CD4-positive, alpha-beta memory T cell (primary cell): ENCODE measurements at regions not wholly inside any gene's neighbourhood (a gene's known extent, or its start where the extent isn't known, plus 50 kb on each side); places are given as distances from the start of the nearest gene placed in this dataset.
A peak's percentile ranks its signal among the peaks of the same experiment; 100 is the strongest.
"Not testable (repeated sequence)": the region's sequence is repeated elsewhere in the genome, so short reads cannot be mapped to it uniquely, and the experiment has no call there.

Experiments used
- CTCF ChIA-PET: fragments of 350-600 bp; sonication (Branson Sonifier 250); formaldehyde crosslinking; loops from one replicate; lab custom pipeline; 2021; ENCODE audit warnings: inconsistent platforms; ENCODE audit not compliant: partially characterized antibody; lab: Charles Lee
- POLR2A ChIA-PET: fragments of 350-600 bp; sonication (Branson Sonifier 250); formaldehyde crosslinking; loops from one replicate; lab custom pipeline; 2021; ENCODE audit not compliant: partially characterized antibody; lab: Charles Lee
- DNase-seq, 5 donors: peaks; one replicate each; pipeline versions ENCODE4 v3.0.0 to v3.0.0-alpha.2; 2020 to 2022; ENCODE audit warnings: mixed read lengths in 1 of 5
- H3K27ac ChIP-seq: one replicate; pipeline ENCODE4 v1.7.0; 2013; ENCODE audit warnings: low read depth, low read length
- H3K27me3 ChIP-seq: 2 replicates; pipeline ENCODE4 v1.7.0; 2013; ENCODE audit warnings: mild to moderate bottlenecking, low read length, moderate library complexity; ENCODE audit not compliant: insufficient read depth
- H3K36me3 ChIP-seq: 2 replicates; pipeline ENCODE4 v1.7.0; 2013; ENCODE audit warnings: mild to moderate bottlenecking, low read length, moderate library complexity; ENCODE audit not compliant: insufficient read depth
- H3K4me1 ChIP-seq: 2 replicates; pipeline ENCODE4 v1.7.0; 2013; ENCODE audit warnings: mild to moderate bottlenecking, low read length, moderate library complexity; ENCODE audit not compliant: insufficient read depth
- H3K4me3 ChIP-seq, 2 donors: one replicate each; pipeline ENCODE4 v1.7.0; 2013; ENCODE audit warnings: low read length in 2 of 2, mild to moderate bottlenecking in 1 of 2
- H3K9me3 ChIP-seq, 2 donors: one replicate each; pipeline ENCODE4 v1.7.0; 2013; ENCODE audit warnings: low read length in 2 of 2, control low read depth in 1 of 2; ENCODE audit not compliant: control insufficient read depth in 1 of 2
- H3K27ac Mint-ChIP-seq, 7 donors: one replicate each; pipeline ENCODE4 v1.8.0; 2020 to 2021; ENCODE audit warnings: mixed read lengths in 7 of 7, mild to moderate bottlenecking in 6 of 7, inconsistent platforms in 3 of 7, moderate library complexity in 3 of 7
- H3K27me3 Mint-ChIP-seq, 2 donors: one replicate each; pipeline ENCODE4 v1.8.0; 2020 to 2021; ENCODE audit warnings: mixed read lengths in 2 of 2
- H3K36me3 Mint-ChIP-seq, 2 donors: one replicate each; pipeline ENCODE4 v1.8.0; 2020 to 2021; ENCODE audit warnings: mixed read lengths in 2 of 2, inconsistent platforms in 1 of 2, mild to moderate bottlenecking in 1 of 2
- H3K4me1 Mint-ChIP-seq, 4 donors: one replicate each; pipeline ENCODE4 v1.8.0; 2020 to 2021; ENCODE audit warnings: mixed read lengths in 4 of 4, mild to moderate bottlenecking in 1 of 4
- H3K4me3 Mint-ChIP-seq, 8 donors: one replicate each; pipeline ENCODE4 v1.8.0; 2020 to 2021; ENCODE audit warnings: mixed read lengths in 8 of 8, mild to moderate bottlenecking in 7 of 8, moderate library complexity in 6 of 8, inconsistent platforms in 3 of 8
- H3K9me3 Mint-ChIP-seq, 8 donors: one replicate each; pipeline ENCODE4 v1.8.0; 2020 to 2021; ENCODE audit warnings: mixed read lengths in 8 of 8, mild to moderate bottlenecking in 5 of 8, inconsistent platforms in 3 of 8, moderate library complexity in 1 of 8
- intact Hi-C: fragments of 100-400 bp; cut with micrococcal nuclease; formaldehyde crosslinking; loops from one replicate; pipeline ENCODE4 v1.15.1; 2023

- H3K27me3 Mint-ChIP-seq = no peaks in the 10 kb centered on the region
These were observed 79.9 kb upstream of the KCNA1 start for GRCh38 chr12:4829793-4830162.

GRCh38 chr12:4830556-4831210 lies 79.0 kb upstream of the KCNA1 start:
- H3K4me3 ChIP-seq = no peak overlapping the region
- Mint-ChIP-seq H3K9me3 (peaks cover 0 to 3% (median 0%) of the 10 kb centered on the region in 8 donors), H3K4me3 (peak overlapping the region in 3 of 8 donors; percentile 29 to 65 (median 49)), H3K4me1 (peaks cover 34 to 66% (median 47%) of the 10 kb centered on the region in 4 donors), H3K36me3 (no peaks in the 10 kb centered on the region), H3K27ac (peak overlapping the region in 2 of 7 donors; percentile 23 to 68), H3K27me3 (no peaks in the 10 kb centered on the region)
- ChIA-PET POLR2A (no interaction called here), CTCF (interaction anchor here (0.8 to 1.7 kb wide), 3 partner anchors 18 to 26 kb away, joined by 3 to 5 read pairs (median 5); no protein-coding TSS in a partner anchor)
- DNase-seq = no peak
- no peak overlapping the region for H3K27ac ChIP-seq
- no peaks in the 10 kb centered on the region for H3K27me3 ChIP-seq
- intact Hi-C loops = no loop called here
- H3K36me3 ChIP-seq = no peaks in the 10 kb centered on the region
- peaks cover 53% of the 10 kb centered on the region for H3K4me1 ChIP-seq
- H3K9me3 ChIP-seq = no peaks in the 10 kb centered on the region

More at GRCh38 chr12:4829793-4830162, 79.9 kb upstream of the KCNA1 start:
- peak overlapping the region in 1 of 2 donors; percentile 33 for H3K4me3 ChIP-seq
- ChIA-PET POLR2A (no interaction called here), CTCF (interaction anchor here (1.2 kb wide), 1 partner anchor 27 kb away, joined by 6 read pairs; no protein-coding TSS in a partner anchor)
- H3K36me3 ChIP-seq = no peaks in the 10 kb centered on the region
- H3K27ac Mint-ChIP-seq = peak overlapping the region; percentile 58 to 96 (median 78)
- peaks cover 0 to 3% (median 0%) of the 10 kb centered on the region in 8 donors for H3K9me3 Mint-ChIP-seq
- H3K9me3 ChIP-seq = no peaks in the 10 kb centered on the region
- no peaks in the 10 kb centered on the region for H3K27me3 ChIP-seq
- H3K4me1 ChIP-seq = peaks cover 62% of the 10 kb centered on the region
- H3K27ac ChIP-seq = peak overlapping the region; percentile 10
- DNase-seq = no peak
- peaks cover 41 to 75% (median 56%) of the 10 kb centered on the region in 4 donors for H3K4me1 Mint-ChIP-seq
- peak overlapping the region; percentile 65 to 82 (median 74) for H3K4me3 Mint-ChIP-seq
- no peaks in the 10 kb centered on the region for H3K36me3 Mint-ChIP-seq
- intact Hi-C loops = no loop called here

- ChIA-PET POLR2A (no interaction called here), CTCF (interaction anchor here (1.3 to 12.2 kb wide), 3 partner anchors 16 to 23 kb away, joined by 3 to 93 read pairs (median 7); no protein-coding TSS in a partner anchor)
- H3K9me3 ChIP-seq = no peaks in the 10 kb centered on the region
These were observed 76.7 kb upstream of the KCNA1 start for GRCh38 chr12:4833053-4833452.

GRCh38 chr12:4833524-4833923 lies 76.2 kb upstream of the KCNA1 start:
- Histone ChIP-seq H3K4me1 (peaks cover 30% of the 10 kb centered on the region), H3K9me3 (no peaks in the 10 kb centered on the region), H3K27me3 (no peaks in the 10 kb centered on the region), H3K36me3 (no peaks in the 10 kb centered on the region), H3K4me3 (no peak overlapping the region), H3K27ac (no peak overlapping the region)
- Mint-ChIP-seq H3K36me3 (no peaks in the 10 kb centered on the region), H3K27ac (no peak overlapping the region), H3K9me3 (peaks cover 0 to 4% (median 0%) of the 10 kb centered on the region in 8 donors), H3K4me1 (peaks cover 23 to 55% (median 30%) of the 10 kb centered on the region in 4 donors), H3K27me3 (peaks cover 0 to 3% of the 10 kb centered on the region in 2 donors), H3K4me3 (no peak overlapping the region)
- intact Hi-C loops = no loop called here
- DNase-seq = no peak
- ChIA-PET CTCF (interaction anchor here (1.3 to 12.2 kb wide), 3 partner anchors 16 to 23 kb away, joined by 3 to 93 read pairs (median 7); no protein-coding TSS in a partner anchor), POLR2A (no interaction called here)

More at GRCh38 chr12:4833053-4833452, 76.7 kb upstream of the KCNA1 start:
- H3K27me3 ChIP-seq = no peaks in the 10 kb centered on the region
- H3K4me1 Mint-ChIP-seq = peaks cover 27 to 55% (median 35%) of the 10 kb centered on the region in 4 donors
- DNase-seq = no peak
- peaks cover 0 to 3% of the 10 kb centered on the region in 2 donors for H3K27me3 Mint-ChIP-seq
- intact Hi-C loops = no loop called here
- H3K36me3 Mint-ChIP-seq = no peaks in the 10 kb centered on the region
- peaks cover 35% of the 10 kb centered on the region for H3K4me1 ChIP-seq
- H3K27ac ChIP-seq = no peak overlapping the region
- H3K9me3 Mint-ChIP-seq = peaks cover 0 to 3% (median 0%) of the 10 kb centered on the region in 8 donors
- no peak overlapping the region for H3K4me3 ChIP-seq
- H3K36me3 ChIP-seq = no peaks in the 10 kb centered on the region
- H3K4me3 Mint-ChIP-seq = no peak overlapping the region
- H3K27ac Mint-ChIP-seq = no peak overlapping the region

- intact Hi-C loops, H3K27me3 ChIP-seq, H3K27me3 Mint-ChIP-seq, POLR2A ChIA-PET, H3K4me3 Mint-ChIP-seq, H3K27ac Mint-ChIP-seq, H3K27ac ChIP-seq, H3K9me3 ChIP-seq, H3K4me3 ChIP-seq, DNase-seq, H3K36me3 ChIP-seq, H3K4me1 ChIP-seq, H3K36me3 Mint-ChIP-seq, H3K9me3 Mint-ChIP-seq: not testable (repeated sequence)
- CTCF ChIA-PET = interaction anchor here (12.2 kb wide), 1 partner anchor 14 kb away, joined by 93 read pairs; no protein-coding TSS in a partner anchor
- peaks cover 4 to 13% (median 5%) of the 10 kb centered on the region in 4 donors for H3K4me1 Mint-ChIP-seq
These were observed 67.3 kb upstream of the KCNA1 start for GRCh38 chr12:4842401-4842800.

- intact Hi-C loops = no loop called here
- Mint-ChIP-seq H3K4me1 (peaks cover 0 to 3% (median 0%) of the 10 kb centered on the region in 4 donors), H3K4me3 (no peak overlapping the region), H3K27ac (no peak overlapping the region), H3K27me3 (peaks cover 6% of the 10 kb centered on the region in 2 donors), H3K9me3 (peaks cover 0 to 2% (median 0%) of the 10 kb centered on the region in 8 donors), H3K36me3 (no peaks in the 10 kb centered on the region)
- H3K36me3 ChIP-seq = no peaks in the 10 kb centered on the region
- H3K27me3 ChIP-seq = no peaks in the 10 kb centered on the region
- H3K27ac ChIP-seq = no peak overlapping the region
- no peaks in the 10 kb centered on the region for H3K4me1 ChIP-seq
- ChIA-PET CTCF (interaction anchor here (12.2 kb wide), 1 partner anchor 12 kb away, joined by 93 read pairs; no protein-coding TSS in a partner anchor), POLR2A (no interaction called here)
- DNase-seq = no peak
- H3K9me3 ChIP-seq = no peaks in the 10 kb centered on the region
- no peak overlapping the region for H3K4me3 ChIP-seq
These were observed 65.8 kb upstream of the KCNA1 start for GRCh38 chr12:4843907-4844306.

GRCh38 chr12:4847713-4848112 lies 62.0 kb upstream of the KCNA1 start:
- DNase-seq = no peak
- no peak overlapping the region for H3K27ac ChIP-seq
- POLR2A ChIA-PET = no interaction called here
- Mint-ChIP-seq H3K9me3 (peaks cover 0 to 2% (median 0%) of the 10 kb centered on the region in 8 donors), H3K4me3 (no peak overlapping the region), H3K4me1 (peaks cover 0 to 9% (median 3%) of the 10 kb centered on the region in 4 donors), H3K27me3 (peaks cover under 1 to 8% of the 10 kb centered on the region in 2 donors), H3K27ac (no peak overlapping the region), H3K36me3 (peaks cover 0 to 4% of the 10 kb centered on the region in 2 donors)
- H3K4me3 ChIP-seq = no peak overlapping the region
- CTCF ChIA-PET = interaction anchor here (1.0 to 5.2 kb wide), 4 partner anchors 8 to 54 kb away, joined by 3 to 60 read pairs (median 6); no protein-coding TSS in a partner anchor
- no peaks in the 10 kb centered on the region for H3K36me3 ChIP-seq
- intact Hi-C loops = no loop called here
- peaks cover 2% of the 10 kb centered on the region for H3K4me1 ChIP-seq
- no peaks in the 10 kb centered on the region for H3K27me3 ChIP-seq
- no peaks in the 10 kb centered on the region for H3K9me3 ChIP-seq
